Fibroblast of mammary gland (primary cell): ENCODE measurements at regions not wholly inside any gene's neighbourhood (a gene's known extent, or its start where the extent isn't known, plus 50 kb on each side); places are given as distances from the start of the nearest gene placed in this dataset.
A peak's percentile ranks its signal among the peaks of the same experiment; 100 is the strongest.
"Not testable (repeated sequence)": the region's sequence is repeated elsewhere in the genome, so short reads cannot be mapped to it uniquely, and the experiment has no call there.

Source experiments
- DNase-seq: peaks from one replicate; pipeline ENCODE4 v3.0.0-alpha.2; 2010; ENCODE audit warnings: low read depth
- H3K4me3 ChIP-seq: 2 replicates; pipeline ENCODE4 v1.5.1; 2011; ENCODE audit warnings: low read depth, mild to moderate bottlenecking, low read length, moderate library complexity; ENCODE audit not compliant: control insufficient read depth
- TF ChIP-seq, protein P1 (sequence below): conservative IDR thresholded peaks from 2 replicates; pipeline ENCODE4 v1.5.1; 2011; ENCODE audit warnings: low read depth, low read length, inconsistent platforms; ENCODE audit not compliant: control insufficient read depth, insufficient read depth

GRCh38 chr21:28298251-28298672 lies 694.4 kb downstream of the LTN1 start:
- DNase-seq = peak; percentile 65
- no peak overlapping the region for H3K4me3 ChIP-seq
- TF ChIP-seq, protein P1, sequence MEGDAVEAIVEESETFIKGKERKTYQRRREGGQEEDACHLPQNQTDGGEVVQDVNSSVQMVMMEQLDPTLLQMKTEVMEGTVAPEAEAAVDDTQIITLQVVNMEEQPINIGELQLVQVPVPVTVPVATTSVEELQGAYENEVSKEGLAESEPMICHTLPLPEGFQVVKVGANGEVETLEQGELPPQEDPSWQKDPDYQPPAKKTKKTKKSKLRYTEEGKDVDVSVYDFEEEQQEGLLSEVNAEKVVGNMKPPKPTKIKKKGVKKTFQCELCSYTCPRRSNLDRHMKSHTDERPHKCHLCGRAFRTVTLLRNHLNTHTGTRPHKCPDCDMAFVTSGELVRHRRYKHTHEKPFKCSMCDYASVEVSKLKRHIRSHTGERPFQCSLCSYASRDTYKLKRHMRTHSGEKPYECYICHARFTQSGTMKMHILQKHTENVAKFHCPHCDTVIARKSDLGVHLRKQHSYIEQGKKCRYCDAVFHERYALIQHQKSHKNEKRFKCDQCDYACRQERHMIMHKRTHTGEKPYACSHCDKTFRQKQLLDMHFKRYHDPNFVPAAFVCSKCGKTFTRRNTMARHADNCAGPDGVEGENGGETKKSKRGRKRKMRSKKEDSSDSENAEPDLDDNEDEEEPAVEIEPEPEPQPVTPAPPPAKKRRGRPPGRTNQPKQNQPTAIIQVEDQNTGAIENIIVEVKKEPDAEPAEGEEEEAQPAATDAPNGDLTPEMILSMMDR = no peak

DNA sequence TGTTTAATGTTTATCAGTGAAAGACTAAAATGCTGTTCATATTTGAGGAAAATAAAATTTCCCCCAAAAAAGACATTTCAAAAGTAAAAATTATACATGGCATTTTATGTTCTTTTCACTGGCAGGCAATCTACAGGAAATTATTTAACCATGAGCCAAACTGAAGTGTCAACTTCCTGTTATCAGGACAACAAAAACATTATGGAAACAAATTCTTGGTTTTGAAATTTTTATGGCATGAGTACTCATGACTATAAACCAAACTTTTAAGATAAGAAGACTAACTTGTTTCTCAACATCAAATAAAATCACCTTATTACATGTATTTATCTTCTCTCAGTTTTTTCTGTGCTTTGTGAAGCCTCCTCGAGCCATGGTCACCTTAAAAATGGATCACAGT lies 698.6 kb downstream of the LTN1 start:
- DNase-seq = peak; percentile 21
- no peak overlapping the region for H3K4me3 ChIP-seq
- TF ChIP-seq, protein P1 = no peak

DNA sequence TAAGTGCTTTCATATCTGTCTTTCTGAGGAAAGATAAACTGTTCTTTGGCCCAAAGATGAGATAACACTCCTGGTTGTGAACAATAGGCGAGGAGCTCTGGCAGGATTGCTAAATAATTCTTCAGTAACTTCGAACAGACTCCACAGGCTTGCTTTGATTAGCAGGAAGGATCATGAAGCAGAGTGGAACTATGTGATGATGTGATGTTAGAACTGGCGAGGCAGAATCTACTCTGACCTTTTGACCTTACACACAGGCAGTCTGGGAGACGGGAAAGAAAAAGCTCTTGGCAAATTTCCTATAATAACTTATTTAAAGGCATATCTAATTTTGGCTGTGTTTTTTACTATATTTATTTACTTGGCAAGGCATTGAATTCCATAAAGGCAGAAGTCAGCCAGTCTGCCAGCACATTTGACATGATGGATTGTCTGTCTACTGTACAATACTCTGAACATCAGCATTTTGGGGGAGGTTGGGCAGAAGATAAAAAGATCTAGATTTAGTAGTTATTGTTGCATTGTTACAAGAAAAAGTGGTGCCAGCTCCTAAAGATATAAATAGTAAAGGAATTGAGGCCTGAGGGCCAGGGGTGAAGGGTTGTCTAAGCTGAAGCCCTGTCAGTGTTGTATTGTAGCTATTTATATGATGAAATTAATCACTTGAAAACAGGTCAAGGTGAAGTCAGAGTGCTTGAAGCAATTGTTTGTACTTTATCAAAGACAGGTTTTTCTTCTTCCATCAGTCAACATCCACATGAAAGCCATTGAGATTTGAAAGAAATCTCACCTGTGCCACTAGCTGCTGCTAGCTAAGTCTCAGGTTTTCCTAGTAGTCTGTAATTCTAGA lies 708.8 kb downstream of the LTN1 start:
- H3K4me3 ChIP-seq = no peak overlapping the region
- TF ChIP-seq, protein P1 = no peak
- DNase-seq = peak; percentile 93

- TF ChIP-seq, protein P1 = no peak
- no peak overlapping the region for H3K4me3 ChIP-seq
- no peak for DNase-seq
These were observed 709.8 kb downstream of the LTN1 start for GRCh38 chr21:28282833-28283232.

GRCh38 chr21:28281357-28281756 lies 711.3 kb downstream of the LTN1 start:
- not testable (repeated sequence) for DNase-seq, H3K4me3 ChIP-seq

DNA sequence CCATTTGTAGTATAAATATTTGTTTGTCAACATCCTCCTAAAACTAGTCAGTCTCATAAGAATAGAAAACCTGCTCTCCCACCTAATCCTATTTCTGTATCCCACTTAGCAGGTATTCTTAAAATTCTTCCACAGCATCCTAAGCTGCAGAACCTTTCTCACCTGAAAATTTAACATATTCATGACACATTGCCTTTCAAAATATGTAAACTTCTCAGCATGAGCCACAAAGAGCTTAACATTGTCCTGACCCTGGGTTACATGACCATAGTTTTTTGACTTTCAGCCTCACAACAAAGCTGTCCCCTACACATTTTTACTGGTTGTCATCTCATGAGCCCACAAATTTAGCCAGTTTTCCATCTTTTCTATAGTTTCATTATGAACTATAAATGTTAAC lies 712.1 kb downstream of the LTN1 start:
- TF ChIP-seq, protein P1 = no peak
- no peak for DNase-seq
- H3K4me3 ChIP-seq = no peak overlapping the region

GRCh38 chr21:28277324-28277723 lies 715.4 kb downstream of the LTN1 start:
- H3K4me3 ChIP-seq = no peak overlapping the region
- TF ChIP-seq, protein P1 = no peak
- DNase-seq = no peak
